Kidney (tissue), 13 donors: ENCODE measurements at regions not wholly inside any gene's neighbourhood (a gene's known extent, or its start where the extent isn't known, plus 50 kb on each side); places are given as distances from the start of the nearest gene placed in this dataset.

Experiments used
- DNase-seq, 5 donors: peaks; one replicate each; pipeline ENCODE4 v3.0.0-alpha.2; 2013 to 2020
- FAIRE-seq: peaks from 2 replicates; lab custom pipeline; 2012; peaks lifted over from hg19 to GRCh38; lab: Jason Lieb, UNC
- H3K27ac ChIP-seq, 2 donors: one replicate each; pipeline ENCODE4 v1.7.0; 2013; ENCODE audit warnings: low read depth in 2 of 2, low read length in 2 of 2, inconsistent platforms in 1 of 2
- H3K27me3 ChIP-seq: one replicate; pipeline ENCODE4 v1.7.1; 2013; ENCODE audit warnings: low read length, inconsistent platforms; ENCODE audit not compliant: control insufficient read depth, insufficient read depth
- H3K36me3 ChIP-seq, 3 donors: one replicate each; pipeline versions ENCODE4 v1.7.0 to v1.7.1; 2013; ENCODE audit warnings: low read length in 3 of 3, control low read depth in 1 of 3, inconsistent platforms in 1 of 3; ENCODE audit not compliant: insufficient read depth in 3 of 3, control insufficient read depth in 2 of 3
- H3K4me1 ChIP-seq, 3 donors: one replicate each; pipeline versions ENCODE4 v1.7.0 to v1.7.1; 2013; ENCODE audit warnings: low read length in 3 of 3, inconsistent platforms in 1 of 3, low read depth in 1 of 3; ENCODE audit not compliant: control insufficient read depth in 2 of 3, insufficient read depth in 2 of 3
- H3K4me3 ChIP-seq, 3 donors: one replicate each; pipeline versions ENCODE4 v1.7.0 to v1.8.1; 2013; ENCODE audit warnings: low read length in 3 of 3, control low read depth in 1 of 3, inconsistent platforms in 1 of 3
- H3K9ac ChIP-seq, 3 donors: one replicate each; pipeline versions ENCODE4 v1.7.0 to v1.7.1; 2013; ENCODE audit warnings: low read length in 3 of 3, control low read depth in 1 of 3, inconsistent platforms in 1 of 3
- H3K9me3 ChIP-seq, 3 donors: one replicate each; pipeline versions ENCODE4 v1.7.0 to v1.7.1; 2013; ENCODE audit warnings: low read length in 3 of 3, control low read depth in 1 of 3, inconsistent platforms in 1 of 3; ENCODE audit not compliant: control insufficient read depth in 2 of 3, insufficient read depth in 1 of 3
- CTCF ChIP-seq: IDR thresholded peaks from 3 replicates; pipeline ENCODE4 v1.5.1; 2012; ENCODE audit warnings: mild to moderate bottlenecking, moderate library complexity, borderline replicate concordance; ENCODE audit not compliant: insufficient read depth; ENCODE audit errors: extremely low read depth
- intact Hi-C: fragments of 100-400 bp; cut with DNase I; formaldehyde crosslinking; loops from one replicate; pipeline ENCODE4 v1.11.1; 2022
- donor health status: control.
- donor health status: control.
- donor health status: control.
- donor health status: control.
- donor health status: control.
- donor health status: DM: yes; HTN: yes; CAD: no.
- donor health status: Normal renal cell carcinoma (clear cell type).

GRCh38 chr4:66959207-66959606, 586.1 kb downstream of the CENPC start:
- Histone ChIP-seq H3K4me1 (no peaks in the 10 kb centered on the region), H3K27ac (no peak overlapping the region), H3K9me3 (peaks cover 0 to 2% (median 0%) of the 10 kb centered on the region in 3 donors), H3K27me3 (no peaks in the 10 kb centered on the region), H3K36me3 (no peaks in the 10 kb centered on the region), H3K9ac (no peak overlapping the region), H3K4me3 (no peak overlapping the region)
- intact Hi-C loops = no loop called here
- TF ChIP-seq CTCF = no peak
- no peak for DNase-seq
- FAIRE-seq = no peak

DNA sequence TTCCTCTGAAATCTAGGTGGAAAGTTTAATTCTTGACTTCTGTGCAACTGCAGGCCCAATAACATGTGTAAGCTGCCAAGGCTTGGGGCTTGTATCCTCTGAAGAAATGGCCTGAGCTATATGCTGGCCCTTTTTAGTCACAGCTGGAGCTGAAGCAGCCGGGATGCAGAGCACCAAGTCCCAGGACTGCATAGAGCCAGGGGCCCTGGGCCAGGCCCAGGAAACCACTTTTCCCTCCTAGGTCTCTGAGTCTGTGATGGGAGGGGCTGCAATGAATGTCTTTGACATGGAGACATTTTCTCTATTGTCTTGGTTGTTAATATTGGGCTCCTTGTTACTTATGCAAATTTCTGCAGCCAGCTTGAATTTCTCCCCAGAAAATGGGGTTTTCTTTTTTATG, 588.5 kb downstream of the CENPC start:
- no peaks in the 10 kb centered on the region for H3K27me3 ChIP-seq
- intact Hi-C loops = no loop called here

DNA sequence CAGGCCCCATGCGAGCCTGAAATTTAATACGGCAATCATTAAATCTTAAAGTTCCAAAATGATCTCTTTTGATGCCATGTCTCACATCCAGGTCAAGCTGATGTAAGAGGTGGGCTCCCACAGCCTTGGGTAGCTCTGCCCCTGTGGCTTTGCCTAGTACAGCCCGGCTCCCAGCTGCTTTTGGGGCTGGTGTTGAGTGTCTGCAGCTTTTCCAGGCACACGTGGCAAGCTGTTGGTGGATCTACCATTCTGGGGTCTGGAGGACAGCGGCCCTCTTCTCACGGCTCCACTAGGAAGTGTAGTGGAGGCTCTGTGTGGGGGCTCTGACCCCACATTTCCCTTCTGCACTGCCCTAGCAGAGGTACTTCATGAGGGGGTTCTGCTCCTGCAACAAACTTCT, 588.9 kb downstream of the CENPC start:
- Histone ChIP-seq H3K9me3 (peaks cover 0 to 2% (median 0%) of the 10 kb centered on the region in 3 donors), H3K36me3 (no peaks in the 10 kb centered on the region), H3K4me1 (no peaks in the 10 kb centered on the region), H3K27ac (no peak overlapping the region), H3K4me3 (no peak overlapping the region), H3K9ac (no peak overlapping the region), H3K27me3 (no peaks in the 10 kb centered on the region)
- no peak for DNase-seq
- intact Hi-C loops = no loop called here
- FAIRE-seq = no peak
- TF ChIP-seq CTCF = no peak

More for the DNA sequence above, 588.5 kb downstream of the CENPC start:
- H3K4me1 ChIP-seq = no peaks in the 10 kb centered on the region
- H3K36me3 ChIP-seq = no peaks in the 10 kb centered on the region
- H3K4me3 ChIP-seq = no peak overlapping the region
- no peak for DNase-seq
- TF ChIP-seq CTCF = no peak
- no peak for FAIRE-seq
- H3K9me3 ChIP-seq = peaks cover 0 to 2% (median 0%) of the 10 kb centered on the region in 3 donors
- no peak overlapping the region for H3K27ac ChIP-seq
- H3K9ac ChIP-seq = no peak overlapping the region

DNA sequence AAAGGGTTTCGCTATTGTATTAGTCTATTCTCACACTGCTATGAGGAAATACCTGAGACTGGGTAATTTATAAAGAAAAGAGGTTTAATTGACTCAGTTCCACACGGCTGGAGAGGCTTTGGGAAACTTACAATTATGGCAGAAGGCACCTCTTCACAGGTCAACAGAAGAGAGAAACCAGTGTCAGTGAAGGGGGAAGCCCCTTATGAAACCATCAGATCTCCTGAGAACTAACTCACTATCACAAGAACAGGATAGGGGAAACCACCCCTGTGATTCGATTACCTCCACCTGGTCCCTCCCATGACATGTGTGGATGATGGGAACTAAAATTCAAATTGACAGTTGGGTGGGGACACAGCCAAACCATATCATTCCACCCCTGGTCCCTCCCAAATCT, 589.5 kb downstream of the CENPC start:
- Histone ChIP-seq H3K9ac (no peak overlapping the region), H3K36me3 (no peaks in the 10 kb centered on the region), H3K4me3 (no peak overlapping the region), H3K4me1 (no peaks in the 10 kb centered on the region), H3K9me3 (peaks cover 0 to 2% (median 0%) of the 10 kb centered on the region in 3 donors), H3K27me3 (no peaks in the 10 kb centered on the region), H3K27ac (no peak overlapping the region)
- intact Hi-C loops = no loop called here
- TF ChIP-seq CTCF = no peak
- no peak for FAIRE-seq
- no peak for DNase-seq
